Thyroid gland (tissue), 4 donors: ENCODE measurements at regions not wholly inside any gene's neighbourhood (a gene's known extent, or its start where the extent isn't known, plus 50 kb on each side); places are given as distances from the start of the nearest gene placed in this dataset.

Source experiments
- CTCF ChIP-seq, 6 experiments: fragments of 200-600 bp in 3 of 6; fragments of 450-650 bp in 3 of 6; sonication (generic) in 3 of 6; IDR thresholded peaks; one replicate each; pipeline ENCODE4 v1.5.1; 2016 to 2019; ENCODE audit warnings: antibody characterized with exemption in 6 of 6, mild to moderate bottlenecking in 2 of 6, inconsistent platforms in 1 of 6, moderate library complexity in 1 of 6
- POLR2A ChIP-seq, 2 donors: fragments of 450-650 bp; IDR thresholded peaks; one replicate each; pipeline ENCODE4 v1.6.1; 2017; ENCODE audit warnings: antibody characterized with exemption in 2 of 2, mild to moderate bottlenecking in 2 of 2, moderate library complexity in 1 of 2

- TF ChIP-seq CTCF (IDR thresholded peaks at IDR 0.05) (no peak), POLR2A (IDR thresholded peaks at IDR 0.05) (no peak)
Measured at GRCh38 chr10:124205432-124205831, 112.0 kb upstream of the CHST15 start.
